ENCODE measurements at regions not wholly inside any gene's neighbourhood (a gene's known extent, or its start where the extent isn't known, plus 50 kb on each side); places are given as distances from the start of the nearest gene placed in this dataset.

DNA sequence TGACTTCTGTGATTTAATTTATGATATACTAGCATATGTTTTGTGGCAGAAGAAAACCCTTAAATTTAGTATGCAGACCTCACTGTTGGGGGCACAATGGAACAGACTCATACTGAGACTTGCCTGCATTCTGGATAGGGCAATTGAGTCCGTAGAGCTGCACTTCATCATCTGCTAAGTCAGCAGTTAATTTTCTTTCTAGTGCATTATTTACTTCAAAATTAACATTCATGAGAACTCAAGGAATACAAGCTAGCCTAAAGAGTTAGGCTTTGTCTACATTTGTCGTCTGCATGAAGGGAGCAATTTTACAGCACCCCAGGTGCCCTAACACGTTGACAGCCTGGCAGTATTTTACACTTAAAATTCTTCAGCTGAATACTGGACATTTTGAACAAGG, 345.5 kb downstream of the CHL1 start:
- TF ChIP-seq, protein P1, sequence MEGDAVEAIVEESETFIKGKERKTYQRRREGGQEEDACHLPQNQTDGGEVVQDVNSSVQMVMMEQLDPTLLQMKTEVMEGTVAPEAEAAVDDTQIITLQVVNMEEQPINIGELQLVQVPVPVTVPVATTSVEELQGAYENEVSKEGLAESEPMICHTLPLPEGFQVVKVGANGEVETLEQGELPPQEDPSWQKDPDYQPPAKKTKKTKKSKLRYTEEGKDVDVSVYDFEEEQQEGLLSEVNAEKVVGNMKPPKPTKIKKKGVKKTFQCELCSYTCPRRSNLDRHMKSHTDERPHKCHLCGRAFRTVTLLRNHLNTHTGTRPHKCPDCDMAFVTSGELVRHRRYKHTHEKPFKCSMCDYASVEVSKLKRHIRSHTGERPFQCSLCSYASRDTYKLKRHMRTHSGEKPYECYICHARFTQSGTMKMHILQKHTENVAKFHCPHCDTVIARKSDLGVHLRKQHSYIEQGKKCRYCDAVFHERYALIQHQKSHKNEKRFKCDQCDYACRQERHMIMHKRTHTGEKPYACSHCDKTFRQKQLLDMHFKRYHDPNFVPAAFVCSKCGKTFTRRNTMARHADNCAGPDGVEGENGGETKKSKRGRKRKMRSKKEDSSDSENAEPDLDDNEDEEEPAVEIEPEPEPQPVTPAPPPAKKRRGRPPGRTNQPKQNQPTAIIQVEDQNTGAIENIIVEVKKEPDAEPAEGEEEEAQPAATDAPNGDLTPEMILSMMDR (CRISPR knock-in tag; IDR thresholded peaks at IDR 0.05) = no peak
- TF ChIP-seq, protein P2, sequence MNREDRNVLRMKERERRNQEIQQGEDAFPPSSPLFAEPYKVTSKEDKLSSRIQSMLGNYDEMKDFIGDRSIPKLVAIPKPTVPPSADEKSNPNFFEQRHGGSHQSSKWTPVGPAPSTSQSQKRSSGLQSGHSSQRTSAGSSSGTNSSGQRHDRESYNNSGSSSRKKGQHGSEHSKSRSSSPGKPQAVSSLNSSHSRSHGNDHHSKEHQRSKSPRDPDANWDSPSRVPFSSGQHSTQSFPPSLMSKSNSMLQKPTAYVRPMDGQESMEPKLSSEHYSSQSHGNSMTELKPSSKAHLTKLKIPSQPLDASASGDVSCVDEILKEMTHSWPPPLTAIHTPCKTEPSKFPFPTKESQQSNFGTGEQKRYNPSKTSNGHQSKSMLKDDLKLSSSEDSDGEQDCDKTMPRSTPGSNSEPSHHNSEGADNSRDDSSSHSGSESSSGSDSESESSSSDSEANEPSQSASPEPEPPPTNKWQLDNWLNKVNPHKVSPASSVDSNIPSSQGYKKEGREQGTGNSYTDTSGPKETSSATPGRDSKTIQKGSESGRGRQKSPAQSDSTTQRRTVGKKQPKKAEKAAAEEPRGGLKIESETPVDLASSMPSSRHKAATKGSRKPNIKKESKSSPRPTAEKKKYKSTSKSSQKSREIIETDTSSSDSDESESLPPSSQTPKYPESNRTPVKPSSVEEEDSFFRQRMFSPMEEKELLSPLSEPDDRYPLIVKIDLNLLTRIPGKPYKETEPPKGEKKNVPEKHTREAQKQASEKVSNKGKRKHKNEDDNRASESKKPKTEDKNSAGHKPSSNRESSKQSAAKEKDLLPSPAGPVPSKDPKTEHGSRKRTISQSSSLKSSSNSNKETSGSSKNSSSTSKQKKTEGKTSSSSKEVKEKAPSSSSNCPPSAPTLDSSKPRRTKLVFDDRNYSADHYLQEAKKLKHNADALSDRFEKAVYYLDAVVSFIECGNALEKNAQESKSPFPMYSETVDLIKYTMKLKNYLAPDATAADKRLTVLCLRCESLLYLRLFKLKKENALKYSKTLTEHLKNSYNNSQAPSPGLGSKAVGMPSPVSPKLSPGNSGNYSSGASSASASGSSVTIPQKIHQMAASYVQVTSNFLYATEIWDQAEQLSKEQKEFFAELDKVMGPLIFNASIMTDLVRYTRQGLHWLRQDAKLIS (CRISPR knock-in tag; IDR thresholded peaks at IDR 0.05) = no peak
- TF ChIP-seq BRD4 (CRISPR knock-in tag; IDR thresholded peaks at IDR 0.05) = no peak
- no peak for TF ChIP-seq FOXK2 (IDR thresholded peaks at IDR 0.05)
- no peak for TF ChIP-seq ZNF138 (CRISPR knock-in tag; IDR thresholded peaks at IDR 0.05; ENCODE audit: low read depth)

Data from HepG2 (cell line).